ENCODE measurements at regions not wholly inside any gene's neighbourhood (a gene's known extent, or its start where the extent isn't known, plus 50 kb on each side); places are given as distances from the start of the nearest gene placed in this dataset.
A peak's percentile ranks its signal among the peaks of the same experiment; 100 is the strongest.

DNA sequence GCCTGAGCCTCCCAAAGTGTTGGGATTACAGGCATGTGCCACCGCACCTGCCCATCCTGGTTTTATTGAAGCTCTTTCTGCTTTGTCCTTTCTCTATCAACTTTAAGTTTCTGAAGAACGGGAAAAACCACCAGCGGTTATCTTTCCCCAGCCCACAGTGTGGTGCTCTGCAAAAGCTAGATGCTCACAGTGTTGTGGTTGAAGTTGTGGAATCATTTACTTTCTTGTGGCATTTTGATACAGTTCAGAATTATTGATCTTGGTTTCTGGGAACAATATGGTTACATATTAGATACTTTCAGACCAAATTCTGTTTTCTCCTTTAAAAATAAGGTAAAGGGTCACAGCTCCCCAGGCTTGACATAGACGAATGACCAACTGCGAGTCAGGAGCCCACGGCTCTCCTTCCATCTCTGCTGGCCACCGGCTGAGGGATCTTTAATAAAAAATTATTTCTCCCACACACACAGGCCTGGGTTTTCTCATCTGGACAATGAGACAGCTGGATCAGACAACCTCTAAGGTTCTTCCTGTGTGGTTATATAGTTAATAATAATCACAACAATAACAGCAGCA is 385.3 kb downstream of the SETD4 start:
- Mint-ChIP-seq H3K4me1 (no peaks in the 10 kb centered on the region), H3K9me3 (peaks cover 3% of the 10 kb centered on the region), H3K27ac (no peak overlapping the region), H3K36me3 (no peaks in the 10 kb centered on the region), H3K4me3 (no peak overlapping the region)
- no peak for DNase-seq (ENCODE audit: low spot score in 2 of 2)
- no peak for ATAC-seq

DNA sequence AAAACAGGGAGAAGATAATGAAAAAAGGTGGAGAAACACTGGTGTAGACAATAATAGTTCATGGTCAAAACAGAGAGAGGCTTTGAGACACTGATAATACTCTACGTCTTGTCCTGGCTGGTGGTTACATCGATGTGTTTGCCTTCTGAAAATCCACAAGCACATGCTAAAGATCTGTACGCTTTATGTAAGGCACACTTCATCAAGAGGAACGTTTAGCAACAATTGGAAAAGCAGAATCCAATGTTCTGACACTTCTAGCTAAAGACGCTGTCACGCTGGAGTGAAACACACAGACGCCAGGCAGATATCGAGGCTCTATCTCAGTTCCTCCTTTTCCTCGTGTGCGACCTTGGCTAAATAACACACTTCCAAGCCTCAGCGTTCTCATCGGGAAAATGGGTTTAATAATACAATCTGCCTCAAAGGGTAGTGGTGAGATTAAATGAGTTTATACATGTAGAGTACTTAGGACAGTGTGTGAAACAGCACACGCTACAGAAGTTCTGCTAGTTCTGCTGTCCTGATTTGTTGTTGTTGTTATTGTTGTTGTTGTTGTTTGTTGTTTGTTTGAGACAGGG is 386.1 kb downstream of the SETD4 start:
- ATAC-seq (no peak), DNase-seq (ENCODE audit: low spot score in 2 of 2) (no peak)
- Mint-ChIP-seq H3K4me1 (no peaks in the 10 kb centered on the region), H3K4me3 (no peak overlapping the region), H3K9me3 (peaks cover 3% of the 10 kb centered on the region), H3K27ac (no peak overlapping the region), H3K36me3 (no peaks in the 10 kb centered on the region)

DNA sequence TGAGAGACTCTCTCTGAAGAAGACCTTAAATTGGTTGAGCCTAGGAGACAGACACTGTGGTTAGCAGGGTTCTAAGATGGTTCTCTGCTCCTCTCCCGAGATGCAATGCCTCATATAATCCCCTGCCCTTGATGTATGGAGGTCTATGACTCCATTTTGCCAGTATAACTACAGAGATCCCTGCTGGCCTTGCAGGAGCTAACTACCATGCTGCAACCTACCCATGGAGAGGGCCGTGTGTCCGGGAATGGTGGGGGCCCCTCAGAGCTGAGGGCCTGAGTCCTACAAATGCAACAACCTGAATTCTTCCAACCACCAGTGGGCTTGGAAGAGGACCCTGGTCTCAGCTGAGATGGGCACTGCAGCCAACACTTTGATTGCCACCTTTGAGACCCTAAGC is 388.0 kb downstream of the SETD4 start:
- Mint-ChIP-seq H3K4me1 (no peaks in the 10 kb centered on the region), H3K36me3 (no peaks in the 10 kb centered on the region), H3K9me3 (no peaks in the 10 kb centered on the region), H3K4me3 (no peak overlapping the region), H3K27ac (no peak overlapping the region)
- DNase-seq (ENCODE audit: low spot score in 2 of 2) (no peak), ATAC-seq (no peak)

DNA sequence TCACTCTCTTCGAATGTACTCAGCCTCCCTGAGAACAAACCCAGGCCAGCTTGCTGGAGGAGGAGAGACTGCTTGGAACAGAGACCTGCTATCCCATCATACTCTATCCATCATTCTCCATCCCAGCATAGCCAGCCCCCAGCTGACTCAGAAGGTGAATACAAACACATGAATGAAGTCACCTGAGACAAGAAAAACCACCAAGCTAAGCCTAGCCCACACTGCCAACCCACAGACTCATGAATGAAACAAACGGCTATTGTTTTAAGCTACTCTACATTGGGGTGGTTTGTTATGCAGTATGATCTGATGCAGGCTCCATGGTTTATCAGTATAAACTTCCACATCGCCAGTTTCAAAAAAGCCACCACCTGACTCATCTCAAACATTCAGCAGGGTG is 395.6 kb downstream of the SETD4 start:
- peak; percentile 51 for ATAC-seq
- Mint-ChIP-seq H3K27ac (no peak overlapping the region), H3K36me3 (no peaks in the 10 kb centered on the region), H3K4me3 (no peak overlapping the region), H3K4me1 (no peaks in the 10 kb centered on the region), H3K9me3 (no peaks in the 10 kb centered on the region)
- DNase-seq (ENCODE audit: low spot score in 2 of 2) = no peak

DNA sequence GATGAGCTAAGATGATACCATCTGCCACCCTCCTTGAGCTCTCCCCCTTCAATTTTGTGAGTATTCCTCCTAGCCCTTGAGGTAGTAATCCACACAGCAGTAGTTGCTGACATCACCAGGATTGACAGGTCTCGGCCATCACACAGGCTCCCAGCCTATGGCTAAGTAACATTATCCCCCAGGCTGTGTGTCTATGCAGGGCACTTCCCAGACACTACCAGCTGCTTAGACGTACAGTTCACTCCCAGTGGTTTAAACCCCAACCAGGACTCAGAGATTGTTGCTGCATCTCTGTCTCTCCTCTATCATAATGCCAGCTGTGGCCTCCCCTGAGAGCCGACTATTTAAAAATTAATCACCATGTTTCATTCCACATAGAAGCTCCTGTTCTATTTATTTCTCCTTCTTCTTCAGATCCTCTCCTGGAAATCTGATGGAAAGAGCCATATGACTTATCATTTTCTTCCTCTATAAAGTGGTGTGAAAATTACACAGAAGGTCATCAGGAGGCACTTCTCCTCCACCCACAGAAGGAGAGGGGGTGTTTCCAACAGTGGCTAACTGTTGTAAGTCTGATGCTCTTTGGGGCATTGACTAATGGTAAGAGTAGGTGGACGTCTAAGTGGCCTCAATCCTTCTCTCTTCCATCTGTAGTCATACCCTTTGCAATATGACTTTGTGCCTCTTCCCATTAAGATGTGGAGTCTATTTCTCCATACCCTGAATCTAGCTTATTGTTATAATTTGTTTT is 396.3 kb downstream of the SETD4 start:
- Mint-ChIP-seq H3K4me1 (no peaks in the 10 kb centered on the region), H3K4me3 (no peak overlapping the region), H3K9me3 (no peaks in the 10 kb centered on the region), H3K27ac (no peak overlapping the region), H3K36me3 (no peaks in the 10 kb centered on the region)
- ATAC-seq (no peak), DNase-seq (ENCODE audit: low spot score in 2 of 2) (no peak)

DNA sequence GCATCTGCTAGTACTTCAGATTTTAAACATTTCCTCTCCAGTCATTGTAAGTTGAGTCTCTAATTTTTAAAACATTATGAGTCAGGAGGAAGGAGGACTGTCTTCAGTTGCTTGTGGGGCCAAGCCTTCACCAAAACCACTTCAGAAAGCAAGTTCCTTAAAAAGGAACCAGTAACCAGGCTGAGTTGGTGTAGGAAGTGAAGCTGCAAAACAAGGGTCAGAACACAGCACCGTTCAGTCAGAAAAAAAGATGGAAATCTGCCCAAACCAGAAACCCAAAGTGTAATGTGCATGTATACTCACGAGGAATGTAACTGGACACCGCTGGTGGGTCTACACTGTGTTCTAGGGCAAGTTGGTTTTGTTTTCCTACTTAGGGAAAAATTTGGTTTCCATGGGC is 402.1 kb downstream of the SETD4 start:
- no peak for ATAC-seq
- H3K4me3 Mint-ChIP-seq = no peak overlapping the region
- H3K4me1 Mint-ChIP-seq = no peaks in the 10 kb centered on the region
- H3K9me3 Mint-ChIP-seq = no peaks in the 10 kb centered on the region
- no peak overlapping the region for H3K27ac Mint-ChIP-seq
- H3K36me3 Mint-ChIP-seq = no peaks in the 10 kb centered on the region
- no peak for DNase-seq (ENCODE audit: low spot score in 2 of 2)

DNA sequence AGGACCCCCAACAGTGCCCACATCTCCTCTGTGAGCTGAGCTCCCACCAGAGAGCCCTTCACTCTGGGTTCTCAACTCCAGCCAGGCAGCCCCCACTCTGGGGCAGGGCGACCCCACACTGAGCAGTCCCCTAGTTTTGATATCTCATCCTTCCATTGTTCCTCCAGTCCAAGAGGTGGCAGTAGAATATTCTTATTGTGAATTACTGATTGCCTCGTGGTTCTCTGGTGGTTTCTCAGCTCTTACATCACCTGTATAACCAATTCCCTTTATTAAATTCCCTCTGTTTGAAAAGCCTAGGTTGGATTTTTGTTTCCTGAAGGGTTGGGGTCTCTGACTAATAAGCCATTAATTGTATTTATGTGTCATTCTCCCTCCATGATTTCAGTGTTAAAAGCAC is 407.5 kb downstream of the SETD4 start:
- DNase-seq (ENCODE audit: low spot score in 2 of 2) (no peak), ATAC-seq (no peak)
- H3K27ac Mint-ChIP-seq = no peak overlapping the region
- no peaks in the 10 kb centered on the region for H3K36me3 Mint-ChIP-seq
- no peaks in the 10 kb centered on the region for H3K4me1 Mint-ChIP-seq
- H3K4me3 Mint-ChIP-seq = no peak overlapping the region
- no peaks in the 10 kb centered on the region for H3K9me3 Mint-ChIP-seq

DNA sequence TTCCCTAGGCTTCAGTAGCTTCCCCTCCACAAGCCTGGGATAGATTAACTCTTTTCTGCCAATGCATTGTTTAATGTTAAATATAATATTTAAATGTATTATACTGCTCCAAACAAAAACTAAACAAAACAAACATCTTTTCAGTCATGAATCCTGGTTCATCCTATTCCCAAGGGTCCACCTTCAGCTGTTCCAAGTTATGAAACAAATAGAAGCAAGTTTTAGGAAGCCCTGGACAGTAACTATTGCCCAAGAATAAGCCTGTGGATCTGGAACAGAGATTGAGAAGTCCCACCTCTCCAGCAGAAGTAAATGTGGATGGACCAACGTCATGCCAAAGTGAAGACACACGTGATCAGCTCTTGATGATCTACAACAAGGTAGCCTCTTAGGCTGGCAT is 408.1 kb downstream of the SETD4 start:
- H3K4me1 Mint-ChIP-seq = no peaks in the 10 kb centered on the region
- no peak for ATAC-seq
- no peak overlapping the region for H3K27ac Mint-ChIP-seq

DNA sequence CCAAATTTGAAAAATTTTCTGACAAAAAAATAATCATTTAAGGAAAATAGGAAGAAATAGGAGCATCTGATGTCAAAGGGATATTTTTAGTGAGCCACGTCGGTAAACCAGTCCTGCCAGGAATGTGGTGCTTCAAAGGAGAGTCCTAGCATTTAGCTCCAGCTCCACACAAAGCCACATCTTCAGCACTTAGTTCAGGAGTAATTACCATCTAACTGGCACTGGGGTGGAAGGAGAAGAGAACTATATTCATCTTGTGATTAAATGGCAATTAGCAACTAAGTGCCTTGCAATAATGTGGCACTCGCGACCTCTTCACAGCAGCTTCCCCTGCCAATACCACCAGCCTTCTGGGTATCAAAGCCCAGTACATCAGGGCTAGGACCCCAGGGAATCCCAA is 409.1 kb downstream of the SETD4 start:
- Mint-ChIP-seq H3K27ac (no peak overlapping the region), H3K36me3 (no peaks in the 10 kb centered on the region), H3K4me3 (no peak overlapping the region), H3K9me3 (no peaks in the 10 kb centered on the region), H3K4me1 (no peaks in the 10 kb centered on the region)
- ATAC-seq (no peak), DNase-seq (ENCODE audit: low spot score in 2 of 2) (no peak)

More for the DNA sequence above, 408.1 kb downstream of the SETD4 start:
- no peaks in the 10 kb centered on the region for H3K9me3 Mint-ChIP-seq
- H3K36me3 Mint-ChIP-seq = no peaks in the 10 kb centered on the region
- DNase-seq (ENCODE audit: low spot score in 2 of 2) = no peak
- no peak overlapping the region for H3K4me3 Mint-ChIP-seq

DNA sequence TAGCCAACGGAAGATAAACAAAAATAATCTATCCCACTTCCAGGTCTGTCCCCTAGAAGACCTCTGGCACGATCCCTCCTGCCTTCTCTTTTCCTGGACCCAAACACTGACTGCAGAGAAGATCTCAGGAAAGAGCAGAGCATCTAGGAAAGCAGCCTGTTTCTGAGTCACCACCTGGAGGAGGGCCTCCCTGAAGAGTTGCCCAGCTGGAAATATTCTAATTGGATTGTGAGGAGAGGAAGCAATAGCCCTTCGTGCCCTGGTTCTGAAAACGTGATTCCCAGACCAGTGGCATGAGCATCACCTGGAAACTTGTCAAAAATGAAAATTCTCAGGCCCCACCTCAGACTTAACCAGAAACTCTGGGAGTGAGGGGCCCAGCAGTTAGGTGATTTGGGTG is 411.1 kb downstream of the SETD4 start:
- no peaks in the 10 kb centered on the region for H3K36me3 Mint-ChIP-seq
- no peak for DNase-seq (ENCODE audit: low spot score in 2 of 2)
- H3K4me3 Mint-ChIP-seq = no peak overlapping the region
- no peaks in the 10 kb centered on the region for H3K9me3 Mint-ChIP-seq
- H3K27ac Mint-ChIP-seq = no peak overlapping the region
- no peaks in the 10 kb centered on the region for H3K4me1 Mint-ChIP-seq
- no peak for ATAC-seq

DNA sequence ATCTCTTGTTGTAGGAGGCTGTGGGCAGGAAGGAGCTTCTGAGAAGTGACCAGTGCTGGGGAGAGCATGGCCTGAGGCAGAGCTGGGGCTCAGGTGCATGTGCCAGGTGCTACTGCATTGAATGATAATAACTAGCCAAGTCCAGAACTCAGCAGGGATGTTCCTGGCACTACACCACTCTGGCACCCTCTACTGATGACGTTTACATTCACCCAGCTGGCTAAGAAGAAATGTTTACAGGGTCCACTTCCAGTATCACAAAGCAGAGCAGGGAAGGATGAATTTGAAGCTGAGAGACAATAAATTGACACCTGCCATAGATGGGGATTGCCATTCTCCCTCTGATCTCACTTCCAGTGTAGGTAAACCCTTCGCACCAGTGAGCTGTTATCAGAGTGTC is 411.8 kb downstream of the SETD4 start:
- no peaks in the 10 kb centered on the region for H3K36me3 Mint-ChIP-seq
- ATAC-seq (no peak), DNase-seq (ENCODE audit: low spot score in 2 of 2) (no peak)
- H3K4me1 Mint-ChIP-seq = no peaks in the 10 kb centered on the region
- no peaks in the 10 kb centered on the region for H3K9me3 Mint-ChIP-seq
- no peak overlapping the region for H3K27ac Mint-ChIP-seq
- H3K4me3 Mint-ChIP-seq = no peak overlapping the region

DNA sequence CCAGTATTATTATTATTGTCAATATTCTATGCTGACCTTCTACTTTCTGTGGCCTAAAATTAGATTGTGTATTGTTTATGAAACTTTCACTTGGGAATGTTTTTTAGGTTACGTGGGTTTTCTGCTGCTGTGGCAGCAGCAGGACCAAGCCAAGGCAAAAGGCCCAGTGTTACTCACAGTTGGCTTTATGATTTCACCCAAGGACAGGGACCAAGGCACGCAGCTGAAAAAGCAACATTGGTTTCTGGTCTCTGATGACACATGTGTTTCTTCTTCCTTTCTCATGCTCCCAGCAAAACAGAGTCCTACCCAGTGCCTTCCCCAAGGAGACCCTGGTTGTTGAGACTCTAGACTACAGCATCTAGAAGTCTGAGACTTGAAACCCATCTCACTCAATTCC is 413.7 kb downstream of the SETD4 start:
- Mint-ChIP-seq H3K27ac (no peak overlapping the region), H3K4me1 (no peaks in the 10 kb centered on the region), H3K4me3 (no peak overlapping the region), H3K36me3 (no peaks in the 10 kb centered on the region), H3K9me3 (no peaks in the 10 kb centered on the region)
- ATAC-seq = no peak
- no peak for DNase-seq (ENCODE audit: low spot score in 2 of 2)

DNA sequence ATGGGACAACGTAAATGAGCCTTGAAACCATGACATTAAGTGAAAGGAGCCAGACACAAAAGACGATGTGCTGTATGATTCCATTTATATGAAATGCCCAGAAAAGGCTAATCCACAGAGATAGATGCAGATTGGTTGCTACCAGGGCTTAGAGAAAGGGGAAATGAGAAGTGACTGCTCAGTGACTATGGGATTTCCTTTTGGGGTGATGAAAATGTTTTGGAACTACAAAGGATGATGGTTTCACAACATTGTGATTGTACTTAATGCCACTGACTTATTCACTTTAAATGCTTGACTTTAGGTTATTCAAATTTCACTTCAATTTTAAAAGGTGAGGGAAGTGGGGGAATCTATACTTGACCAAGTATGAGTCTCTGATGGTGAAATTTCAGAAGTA is 414.3 kb downstream of the SETD4 start:
- H3K27ac Mint-ChIP-seq = no peak overlapping the region
- DNase-seq (ENCODE audit: low spot score in 2 of 2) = no peak
- no peak overlapping the region for H3K4me3 Mint-ChIP-seq
- no peaks in the 10 kb centered on the region for H3K4me1 Mint-ChIP-seq
- ATAC-seq = no peak
- no peaks in the 10 kb centered on the region for H3K36me3 Mint-ChIP-seq
- H3K9me3 Mint-ChIP-seq = no peaks in the 10 kb centered on the region

DNA sequence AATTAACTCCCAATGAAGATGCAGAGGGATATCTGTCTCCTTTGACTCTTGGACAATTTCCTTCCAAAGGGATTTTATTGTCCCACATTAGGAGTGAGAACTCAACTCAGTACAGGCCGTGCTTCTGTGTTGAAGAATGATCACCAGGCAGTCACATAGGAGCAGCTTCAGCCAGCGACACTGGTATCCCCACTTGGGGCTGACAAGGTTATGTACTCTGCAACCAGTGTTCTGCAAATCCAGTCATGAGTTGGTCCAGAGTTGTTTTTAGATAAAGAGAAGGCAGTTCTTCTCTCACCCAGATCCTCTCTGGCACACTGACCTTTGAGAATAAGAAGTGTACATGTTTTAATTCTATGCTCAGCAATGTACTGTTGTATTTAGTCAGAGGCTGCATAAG is 415.8 kb downstream of the SETD4 start:
- no peak for DNase-seq (ENCODE audit: low spot score in 2 of 2)
- ATAC-seq = no peak
- no peaks in the 10 kb centered on the region for H3K9me3 Mint-ChIP-seq
- H3K4me3 Mint-ChIP-seq = no peak overlapping the region
- H3K4me1 Mint-ChIP-seq = no peaks in the 10 kb centered on the region
- no peak overlapping the region for H3K27ac Mint-ChIP-seq
- no peaks in the 10 kb centered on the region for H3K36me3 Mint-ChIP-seq

DNA sequence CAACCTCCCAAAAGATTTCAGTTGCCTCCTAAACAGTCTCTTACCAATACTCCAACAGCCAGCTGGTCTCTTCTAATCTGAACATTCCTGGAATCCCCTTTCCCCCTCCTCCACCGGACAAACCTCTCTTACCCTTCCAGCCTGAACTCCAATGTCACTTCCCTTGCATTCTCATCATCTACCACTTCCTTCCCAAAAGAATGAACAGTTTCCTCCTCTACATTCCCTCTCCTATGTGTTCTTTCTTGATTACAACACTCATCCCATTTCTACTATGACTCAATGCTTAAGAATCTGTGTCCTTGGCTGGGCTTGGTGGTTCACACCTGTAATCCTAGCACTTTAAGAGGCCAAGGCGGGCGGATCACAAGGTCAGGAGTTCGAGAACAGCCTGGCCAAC is 417.1 kb downstream of the SETD4 start:
- ATAC-seq (no peak), DNase-seq (ENCODE audit: low spot score in 2 of 2) (no peak)
- H3K27ac Mint-ChIP-seq = no peak overlapping the region
- H3K36me3 Mint-ChIP-seq = no peaks in the 10 kb centered on the region
- no peak overlapping the region for H3K4me3 Mint-ChIP-seq
- no peaks in the 10 kb centered on the region for H3K4me1 Mint-ChIP-seq
- no peaks in the 10 kb centered on the region for H3K9me3 Mint-ChIP-seq

DNA sequence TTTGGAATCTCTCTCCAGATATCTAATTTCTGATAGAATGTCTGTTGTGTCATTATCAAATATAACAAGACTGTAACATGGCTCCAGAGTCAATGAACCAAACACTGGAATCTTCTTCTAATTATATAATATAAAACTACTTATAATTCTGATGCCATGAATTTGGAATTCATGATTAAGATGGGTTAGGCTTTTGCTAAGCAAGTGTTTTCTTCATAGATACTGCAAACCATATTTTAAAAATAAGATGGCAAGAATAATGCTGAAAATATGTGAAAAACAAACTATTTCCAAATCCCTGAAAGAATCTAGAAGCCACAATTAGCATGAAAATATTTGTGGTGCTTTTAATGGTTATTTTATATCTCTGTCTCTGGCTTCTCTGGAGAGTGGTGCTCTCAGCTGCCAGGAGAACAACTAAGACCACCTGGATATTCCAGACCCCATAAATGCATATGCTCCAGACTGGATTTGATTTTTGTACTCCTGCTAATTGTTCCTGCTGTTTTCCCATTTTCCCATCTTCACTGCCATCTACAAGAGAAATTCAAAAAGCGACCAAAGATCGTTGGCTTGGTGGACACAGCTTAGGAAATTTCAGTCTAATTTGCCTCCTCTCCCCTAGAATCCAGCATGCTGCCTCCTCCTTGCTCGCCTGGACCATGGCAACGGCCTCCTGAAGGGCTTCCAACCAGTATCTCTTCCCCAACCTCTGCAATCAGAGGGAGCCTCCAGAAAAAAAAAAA is 418.9 kb downstream of the SETD4 start:
- no peaks in the 10 kb centered on the region for H3K4me1 Mint-ChIP-seq
- H3K9me3 Mint-ChIP-seq = no peaks in the 10 kb centered on the region
- ATAC-seq = no peak
- no peak overlapping the region for H3K4me3 Mint-ChIP-seq
- H3K36me3 Mint-ChIP-seq = no peaks in the 10 kb centered on the region
- DNase-seq (ENCODE audit: low spot score in 2 of 2) = no peak
- H3K27ac Mint-ChIP-seq = no peak overlapping the region
